GM12872 (cell line): ENCODE measurements at regions not wholly inside any gene's neighbourhood (a gene's known extent, or its start where the extent isn't known, plus 50 kb on each side); places are given as distances from the start of the nearest gene placed in this dataset.

Source experiments
- TF ChIP-seq, protein P1 (sequence below): IDR thresholded peaks from 3 replicates; pipeline ENCODE4 v1.5.1; 2011; ENCODE audit warnings: low read depth, mild to moderate bottlenecking, low read length, moderate library complexity; ENCODE audit not compliant: insufficient read depth

DNA sequence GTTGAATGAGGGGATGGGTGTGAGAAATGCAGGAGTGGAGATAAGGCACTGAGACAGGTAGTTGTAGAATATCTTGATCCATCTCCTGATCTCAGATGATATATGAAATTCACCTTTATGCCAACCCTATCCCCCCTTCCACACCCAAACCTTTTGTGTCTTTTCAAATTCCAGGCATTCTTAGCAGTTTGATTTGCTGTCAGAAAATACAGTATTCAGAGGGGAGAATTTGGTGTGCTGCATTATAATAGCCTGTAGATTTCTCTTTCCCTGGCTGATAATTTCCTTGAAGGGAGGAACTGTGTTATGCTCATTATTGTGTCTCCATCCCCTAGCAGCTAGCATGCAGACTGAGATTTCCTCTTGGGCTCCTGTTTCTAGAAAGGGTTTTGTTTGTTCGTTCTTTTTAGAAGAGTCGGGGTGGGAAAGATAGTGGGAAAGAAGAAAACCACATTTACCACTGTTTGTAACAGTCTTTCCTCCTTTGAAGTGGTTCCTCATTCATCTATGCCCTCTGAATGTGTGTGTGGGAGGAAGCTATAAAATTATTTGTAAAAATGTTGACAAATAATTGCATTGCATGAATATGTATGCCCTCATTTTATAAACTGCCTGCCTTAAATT lies 373.4 kb downstream of the DIPK2A start:
- TF ChIP-seq, protein P1, sequence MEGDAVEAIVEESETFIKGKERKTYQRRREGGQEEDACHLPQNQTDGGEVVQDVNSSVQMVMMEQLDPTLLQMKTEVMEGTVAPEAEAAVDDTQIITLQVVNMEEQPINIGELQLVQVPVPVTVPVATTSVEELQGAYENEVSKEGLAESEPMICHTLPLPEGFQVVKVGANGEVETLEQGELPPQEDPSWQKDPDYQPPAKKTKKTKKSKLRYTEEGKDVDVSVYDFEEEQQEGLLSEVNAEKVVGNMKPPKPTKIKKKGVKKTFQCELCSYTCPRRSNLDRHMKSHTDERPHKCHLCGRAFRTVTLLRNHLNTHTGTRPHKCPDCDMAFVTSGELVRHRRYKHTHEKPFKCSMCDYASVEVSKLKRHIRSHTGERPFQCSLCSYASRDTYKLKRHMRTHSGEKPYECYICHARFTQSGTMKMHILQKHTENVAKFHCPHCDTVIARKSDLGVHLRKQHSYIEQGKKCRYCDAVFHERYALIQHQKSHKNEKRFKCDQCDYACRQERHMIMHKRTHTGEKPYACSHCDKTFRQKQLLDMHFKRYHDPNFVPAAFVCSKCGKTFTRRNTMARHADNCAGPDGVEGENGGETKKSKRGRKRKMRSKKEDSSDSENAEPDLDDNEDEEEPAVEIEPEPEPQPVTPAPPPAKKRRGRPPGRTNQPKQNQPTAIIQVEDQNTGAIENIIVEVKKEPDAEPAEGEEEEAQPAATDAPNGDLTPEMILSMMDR, result no peak

DNA sequence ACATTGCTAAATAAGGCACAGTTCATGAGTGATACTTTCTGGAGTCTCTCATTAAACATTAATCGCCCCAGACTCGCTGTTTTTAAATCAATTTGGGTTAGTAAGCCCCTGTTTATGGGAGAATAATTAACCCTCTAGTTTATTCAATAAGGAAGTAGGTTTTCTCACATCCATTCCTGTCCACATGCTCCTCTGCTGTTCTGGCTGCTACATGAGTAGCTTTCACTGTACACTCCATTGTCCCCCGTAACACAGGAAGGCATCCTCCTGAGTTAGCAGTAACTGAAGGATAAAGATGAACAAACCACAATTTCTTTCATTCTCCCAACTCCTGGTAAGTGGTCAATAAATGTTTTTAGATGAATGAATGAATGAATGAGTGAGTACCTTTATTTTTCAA lies 378.5 kb downstream of the DIPK2A start:
- TF ChIP-seq, protein P1, result no peak

DNA sequence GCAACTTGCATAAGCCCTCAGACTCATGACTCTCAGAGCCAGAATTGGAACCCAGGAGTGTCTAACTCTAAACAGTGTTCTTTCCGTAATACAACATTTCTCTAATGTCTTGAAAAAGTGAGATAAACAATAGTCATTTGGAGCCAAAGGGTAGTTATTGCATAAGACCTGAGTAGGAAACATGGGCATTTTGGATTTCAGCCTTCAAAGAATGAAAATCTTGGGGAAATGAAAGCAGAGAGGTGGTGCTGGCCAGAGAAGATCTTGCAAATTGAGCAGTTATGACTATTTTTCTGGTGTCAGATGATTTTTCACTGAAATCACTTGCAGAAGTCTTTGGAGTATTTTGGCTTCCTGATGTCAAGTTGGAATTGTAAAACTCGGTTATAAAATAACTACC lies 379.4 kb downstream of the DIPK2A start:
- TF ChIP-seq, protein P1, result no peak

DNA sequence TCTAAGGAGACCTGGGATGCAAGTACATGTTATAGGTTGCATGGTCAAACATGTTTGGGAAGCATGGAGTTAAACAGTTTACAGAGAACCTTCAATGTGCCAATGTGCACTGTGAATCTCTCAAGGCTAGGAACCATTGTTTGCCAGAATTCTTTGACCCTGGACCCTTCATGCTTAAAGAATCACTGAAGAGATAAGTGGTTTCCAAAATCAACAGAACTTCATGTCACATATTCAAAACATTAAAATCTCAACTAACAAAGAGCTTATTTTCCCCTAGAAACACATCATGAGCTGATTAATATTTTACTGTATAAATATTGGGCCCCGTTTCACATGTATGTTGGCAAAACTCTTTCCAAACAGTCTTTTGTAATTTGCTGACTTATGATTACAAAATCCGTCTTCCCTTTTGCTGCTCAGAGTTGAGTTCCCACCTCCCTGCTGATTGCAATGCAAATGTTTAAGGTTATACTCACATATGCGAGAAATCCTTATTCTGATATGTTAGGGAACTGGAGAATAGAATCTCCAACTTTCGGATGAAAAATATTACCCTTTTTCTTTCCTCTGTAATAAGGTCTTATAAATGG lies 380.2 kb downstream of the DIPK2A start:
- TF ChIP-seq, protein P1, result no peak

DNA sequence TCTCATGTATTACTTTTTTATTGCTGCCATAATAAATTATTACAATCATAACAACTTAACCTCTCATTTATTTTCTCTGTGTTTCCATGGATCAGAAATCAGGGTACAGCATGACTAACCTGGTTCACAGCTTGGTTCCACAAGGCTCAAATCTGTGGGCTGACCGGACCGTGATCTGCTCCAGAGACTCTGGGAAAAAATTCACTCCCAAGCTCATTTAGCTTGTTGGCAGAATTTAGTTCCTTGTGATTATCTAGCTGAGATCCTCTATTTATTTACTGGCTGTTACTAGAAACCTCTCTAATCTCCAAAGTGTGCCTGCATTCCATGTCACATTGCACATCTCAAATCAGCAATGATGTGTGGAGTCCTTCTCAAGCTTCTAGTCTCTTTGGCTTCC lies 386.6 kb downstream of the DIPK2A start:
- TF ChIP-seq, protein P1, result no peak

DNA sequence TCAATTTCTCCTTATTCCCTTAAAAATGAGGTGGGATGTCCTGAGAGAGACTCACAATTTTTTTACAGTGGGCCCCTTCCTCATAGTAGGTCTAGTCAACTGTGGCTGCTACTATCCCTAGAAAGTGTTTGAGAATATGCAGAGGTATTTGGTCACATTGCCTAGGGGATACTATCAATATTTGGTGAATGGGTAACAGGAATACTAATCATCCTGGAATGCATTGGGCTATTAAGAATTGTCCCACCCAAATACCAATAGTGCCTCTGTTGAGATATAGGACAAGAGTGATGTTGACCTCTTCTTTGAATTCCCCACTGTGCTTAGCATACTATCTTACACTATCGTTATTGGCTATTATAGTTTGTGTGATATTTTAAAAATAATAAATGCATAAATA lies 389.4 kb downstream of the DIPK2A start:
- TF ChIP-seq, protein P1, result no peak

DNA sequence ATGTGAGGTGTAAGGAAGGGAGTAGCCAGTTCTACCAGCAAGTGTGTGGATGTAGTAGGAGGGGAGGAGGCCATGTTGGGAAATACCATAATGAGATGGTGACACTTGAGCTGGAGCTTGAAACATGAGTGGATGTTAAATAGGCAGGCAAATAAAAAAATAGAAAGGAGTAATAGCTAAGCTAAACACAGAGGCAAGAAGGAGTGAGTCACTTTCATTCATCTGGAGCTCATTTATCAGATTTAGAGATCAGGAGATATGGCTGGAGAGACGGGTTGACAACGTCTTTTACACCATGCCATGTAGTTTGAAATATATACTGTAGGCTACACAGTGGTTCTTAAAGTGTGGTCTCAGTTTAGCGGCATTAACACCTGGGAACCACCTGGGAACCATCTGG lies 390.5 kb downstream of the DIPK2A start:
- TF ChIP-seq, protein P1, result no peak
